SU-DHL-6 (cell line): ENCODE measurements at regions not wholly inside any gene's neighbourhood (a gene's known extent, or its start where the extent isn't known, plus 50 kb on each side); places are given as distances from the start of the nearest gene placed in this dataset.

Source experiments
- CTCF ChIP-seq: fragments of 200-600 bp; sonication (generic); IDR thresholded peaks from one replicate; pipeline ENCODE4 v1.5.1; 2017; ENCODE audit warnings: antibody characterized with exemption, mild to moderate bottlenecking, low read length, moderate library complexity; ENCODE audit not compliant: insufficient read depth, poor library complexity, severe bottlenecking
- EZH2phosphoT487 ChIP-seq: fragments of 200-600 bp; sonication (generic), shearing (Covaris generic); conservative IDR thresholded peaks from 2 replicates; pipeline ENCODE4 v1.6.1; 2018; ENCODE audit warnings: mild to moderate bottlenecking, antibody characterized with exemption, low read length, moderate library complexity, mixed read lengths

- no peak for TF ChIP-seq CTCF
- TF ChIP-seq EZH2phosphoT487, result no peak
These were observed 316.2 kb upstream of the FIGN start for GRCh38 chr2:164052006-164052405.
